T-helper 22 cell (primary cell): ENCODE measurements at regions not wholly inside any gene's neighbourhood (a gene's known extent, or its start where the extent isn't known, plus 50 kb on each side); places are given as distances from the start of the nearest gene placed in this dataset.

Experiments used
- DNase-seq: peaks from one replicate; pipeline ENCODE4 v3.0.0-alpha.2; 2020; ENCODE audit warnings: low read depth

GRCh38 chr15:69744391-69745162 lies 292.0 kb downstream of the RPLP1 start:
- no peak for DNase-seq

GRCh38 chr15:69747193-69747592 lies 294.6 kb downstream of the RPLP1 start:
- DNase-seq: no peak

- no peak for DNase-seq
Measured at GRCh38 chr15:69748131-69748530, 295.5 kb downstream of the RPLP1 start.

GRCh38 chr15:69748576-69749185 lies 296.1 kb downstream of the RPLP1 start:
- no peak for DNase-seq

- DNase-seq: no peak
Measured at GRCh38 chr15:69749274-69749673, 296.7 kb downstream of the RPLP1 start.

GRCh38 chr15:69749797-69750196 lies 297.2 kb downstream of the RPLP1 start:
- no peak for DNase-seq

- DNase-seq: no peak
Measured at GRCh38 chr15:69750253-69750652, 297.6 kb downstream of the RPLP1 start.

GRCh38 chr15:69751147-69751546 lies 298.5 kb downstream of the RPLP1 start:
- no peak for DNase-seq

- DNase-seq: no peak
Measured at GRCh38 chr15:69751566-69751965, 298.9 kb downstream of the RPLP1 start.

GRCh38 chr15:69753867-69754266 lies 301.2 kb downstream of the RPLP1 start:
- DNase-seq: no peak

GRCh38 chr15:69754313-69754712 lies 301.7 kb downstream of the RPLP1 start:
- no peak for DNase-seq

GRCh38 chr15:69755551-69756310 lies 303.1 kb downstream of the RPLP1 start:
- peak; percentile 62 for DNase-seq

GRCh38 chr15:69756440-69756839 lies 303.8 kb downstream of the RPLP1 start:
- no peak for DNase-seq

GRCh38 chr15:69757186-69757585 lies 304.6 kb downstream of the RPLP1 start:
- peak; percentile 32 for DNase-seq

GRCh38 chr15:69758291-69758771 lies 305.7 kb downstream of the RPLP1 start:
- no peak for DNase-seq

- DNase-seq: peak; percentile 85
Measured at GRCh38 chr15:69758810-69759790, 306.5 kb downstream of the RPLP1 start.

- DNase-seq: no peak
Measured at GRCh38 chr15:69760258-69760845, 307.7 kb downstream of the RPLP1 start.

- peak; percentile 76 for DNase-seq
Measured at GRCh38 chr15:69760890-69761568, 308.4 kb downstream of the RPLP1 start.

GRCh38 chr15:69762373-69763148 lies 309.9 kb downstream of the RPLP1 start:
- DNase-seq: no peak

GRCh38 chr15:69763831-69764230 lies 311.2 kb downstream of the RPLP1 start:
- no peak for DNase-seq
